Activated CD4-positive, CD25-positive, alpha-beta regulatory T cell (primary cell): ENCODE measurements at regions not wholly inside any gene's neighbourhood (a gene's known extent, or its start where the extent isn't known, plus 50 kb on each side); places are given as distances from the start of the nearest gene placed in this dataset.
"Not testable (repeated sequence)": the region's sequence is repeated elsewhere in the genome, so short reads cannot be mapped to it uniquely, and the experiment has no call there.

Experiments used
- DNase-seq, 4 experiments: peaks; one replicate each; lab custom pipeline; 2025; lab: John Stamatoyannopoulos, UW

- DNase-seq: no peak
These were observed 327.1 kb upstream of the CDH2 start for GRCh38 chr18:28504066-28504465.

DNA sequence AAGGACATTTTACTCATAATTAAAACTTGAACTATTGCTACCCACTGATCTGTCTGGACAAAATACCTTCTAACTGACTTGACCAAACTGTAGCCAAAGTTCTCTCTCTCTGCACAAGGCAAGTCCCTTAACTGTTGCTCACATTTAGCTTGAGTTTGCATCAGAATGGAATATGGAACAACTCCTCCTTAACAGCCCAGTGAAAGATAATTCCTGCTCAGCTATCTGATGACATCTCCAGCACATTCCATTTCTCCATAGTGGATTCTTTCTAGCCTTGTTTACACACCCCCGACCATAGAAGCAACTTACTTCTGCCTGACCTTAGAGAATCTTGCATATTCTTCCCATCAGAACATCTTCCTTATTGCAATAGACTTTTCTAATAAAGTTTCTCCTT is 317.2 kb upstream of the CDH2 start:
- DNase-seq: no peak

- DNase-seq: no peak
These were observed 309.0 kb upstream of the CDH2 start for GRCh38 chr18:28485918-28486317.

- DNase-seq: no peak
These were observed 308.4 kb upstream of the CDH2 start for GRCh38 chr18:28485210-28485801.

- no peak for DNase-seq
These were observed 301.6 kb upstream of the CDH2 start for GRCh38 chr18:28478531-28478930.

DNA sequence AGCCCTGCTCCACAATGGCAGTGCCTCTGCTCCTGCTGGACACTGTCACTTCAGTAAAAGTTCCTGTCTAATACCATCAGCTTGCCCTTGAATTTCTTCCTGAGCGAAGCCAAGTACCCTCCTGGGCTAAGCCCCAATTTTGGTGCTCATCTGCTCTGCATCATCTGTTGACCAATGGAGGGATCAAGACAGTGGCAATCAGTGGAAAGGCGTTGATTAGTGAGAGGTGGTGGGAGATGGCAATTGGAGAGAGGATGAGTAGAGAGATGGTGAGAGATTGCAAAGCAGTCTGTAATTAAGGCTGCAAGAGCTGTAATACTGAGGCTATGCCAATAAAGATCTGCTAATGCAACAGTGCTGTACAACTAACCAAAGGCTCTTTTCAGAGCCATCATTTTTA is 299.4 kb upstream of the CDH2 start:
- DNase-seq: no peak

GRCh38 chr18:28469946-28470345 is 293.0 kb upstream of the CDH2 start:
- no peak for DNase-seq

- no peak for DNase-seq
These were observed 292.0 kb upstream of the CDH2 start for GRCh38 chr18:28468901-28469300.

DNA sequence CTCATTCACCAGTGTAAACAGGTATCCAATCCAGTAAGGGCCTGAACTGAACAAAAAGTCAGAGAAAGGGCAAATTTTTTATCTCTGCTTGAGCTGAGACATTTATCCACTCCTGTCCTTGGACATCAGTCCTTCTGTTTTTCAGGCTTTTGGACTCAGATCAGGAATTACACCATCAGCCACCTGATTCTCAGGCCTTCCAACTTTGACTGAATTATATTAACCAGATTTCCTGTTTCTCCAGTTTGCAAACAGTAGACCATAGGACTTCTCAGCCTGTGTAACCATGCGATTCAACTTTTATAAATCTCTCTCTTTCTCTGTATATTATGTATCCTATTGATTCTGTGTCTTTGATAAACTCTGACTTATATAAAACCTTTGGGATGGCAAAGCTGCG is 289.3 kb upstream of the CDH2 start:
- no peak for DNase-seq

DNA sequence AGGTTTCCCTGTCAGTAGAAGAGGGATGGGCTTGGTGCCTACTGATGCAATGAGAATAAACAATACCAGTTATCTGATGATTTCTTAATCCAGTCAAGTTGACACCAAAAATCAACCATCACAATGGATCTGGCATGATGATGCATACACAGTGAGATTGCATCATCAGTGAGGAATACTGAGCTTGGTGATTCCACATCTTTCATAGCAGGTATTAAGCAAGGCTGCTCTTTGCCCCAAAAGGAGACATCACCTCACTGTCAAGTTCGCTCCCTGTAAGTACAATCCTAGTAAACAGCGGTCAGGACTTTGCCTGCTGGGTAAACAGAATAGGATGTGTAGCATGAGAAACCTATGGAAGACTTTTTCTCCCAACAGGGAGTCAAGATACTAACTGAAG is 282.7 kb upstream of the CDH2 start:
- DNase-seq: no peak

DNA sequence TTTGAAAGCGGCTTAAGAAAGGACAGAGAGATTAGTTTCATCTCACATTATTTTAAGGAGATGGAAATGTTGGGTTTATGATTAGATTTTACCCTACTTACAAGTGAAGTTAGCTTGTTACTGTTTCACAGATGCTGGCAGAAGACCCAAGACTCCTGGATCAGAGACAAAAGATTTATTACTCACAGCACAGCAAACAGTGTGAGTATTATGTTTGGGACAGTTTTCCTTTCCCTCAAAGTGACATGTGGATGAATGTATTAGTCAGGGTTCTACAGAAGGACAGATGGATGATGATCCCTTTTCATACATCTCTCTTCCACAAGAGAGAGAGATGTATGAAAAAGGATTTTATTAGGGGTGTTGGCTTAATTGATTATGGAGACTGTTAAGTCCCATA is 281.8 kb upstream of the CDH2 start:
- no peak for DNase-seq

DNA sequence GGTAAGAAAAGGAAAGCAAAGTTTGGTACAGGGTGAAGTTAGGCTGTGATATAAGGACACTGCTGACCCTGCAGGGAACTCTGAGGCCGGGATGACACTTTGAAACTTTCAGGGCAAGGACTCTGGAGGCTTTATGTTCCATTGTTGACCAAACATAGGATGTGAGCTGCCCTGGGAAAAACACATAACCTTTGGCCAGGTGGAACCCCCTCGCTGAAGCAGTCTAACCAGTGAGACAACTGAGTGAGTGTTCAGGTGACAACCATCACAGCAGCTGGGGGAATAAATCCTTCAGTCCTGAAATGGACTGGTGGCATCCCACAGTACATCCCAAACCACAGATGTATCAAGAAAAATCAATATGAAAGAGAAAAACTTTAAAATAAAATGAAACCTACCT is 280.9 kb upstream of the CDH2 start:
- no peak for DNase-seq

DNA sequence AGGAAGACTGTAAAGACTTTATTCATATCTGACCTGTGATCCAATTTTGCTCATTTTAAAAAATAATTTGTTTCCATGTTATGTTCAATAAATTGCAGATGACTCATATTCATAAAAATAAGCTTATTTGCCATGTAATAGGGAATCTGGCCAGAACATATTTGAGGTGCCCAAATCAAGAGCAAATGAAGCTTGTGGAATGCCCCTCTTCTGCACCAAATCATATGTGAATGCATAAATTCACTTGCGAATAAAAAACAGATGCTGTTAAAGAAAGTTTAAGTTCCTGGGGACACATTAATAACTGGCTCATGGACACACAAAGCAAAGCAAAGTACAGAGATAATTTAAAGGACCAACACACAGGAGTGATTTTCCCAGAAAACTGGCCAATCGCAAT is 279.0 kb upstream of the CDH2 start:
- no peak for DNase-seq

DNA sequence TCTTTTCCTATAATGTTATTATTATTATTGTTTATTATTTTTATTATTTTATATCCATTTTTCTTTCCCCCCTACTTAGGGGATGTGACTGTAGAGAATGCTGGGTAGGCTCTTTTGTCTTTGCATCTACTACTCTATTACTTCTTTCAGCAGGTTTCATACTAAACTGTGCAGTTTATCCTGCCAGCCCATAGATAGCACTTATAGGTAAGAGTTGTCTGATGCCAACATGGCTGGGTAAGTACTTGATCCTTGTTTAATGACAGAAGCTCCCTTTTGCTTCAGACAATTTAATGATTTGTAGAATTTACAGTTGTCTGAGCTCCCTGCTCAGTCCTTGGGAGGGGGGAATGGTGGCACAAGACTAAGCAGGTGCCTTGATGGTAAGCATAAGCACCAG is 262.9 kb upstream of the CDH2 start:
- no peak for DNase-seq

DNA sequence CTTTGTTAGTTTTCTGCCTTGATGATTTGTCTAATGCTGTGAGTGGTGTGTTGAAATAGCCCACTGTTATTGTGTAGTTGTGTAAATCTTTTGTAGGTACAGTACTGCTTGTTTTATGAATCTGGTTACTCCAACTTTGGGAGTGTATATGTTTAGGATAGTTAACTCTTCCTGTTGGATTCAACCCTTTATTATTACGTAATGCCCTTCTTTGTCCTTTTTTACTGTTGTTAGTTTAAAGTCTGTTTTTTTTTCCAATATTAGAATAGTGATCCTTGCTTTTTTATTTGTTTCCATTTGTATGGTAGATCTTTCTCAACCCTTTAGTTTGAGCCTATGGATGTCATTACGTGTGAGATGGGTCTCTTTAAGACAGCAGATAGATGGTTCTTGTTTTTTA is 261.5 kb upstream of the CDH2 start:
- DNase-seq: no peak

- no peak for DNase-seq
These were observed 255.4 kb upstream of the CDH2 start for GRCh38 chr18:28432339-28432738.

GRCh38 chr18:28425886-28426285 is 249.0 kb upstream of the CDH2 start:
- DNase-seq: no peak

- DNase-seq: no peak
These were observed 245.6 kb upstream of the CDH2 start for GRCh38 chr18:28422577-28422976.

- DNase-seq: not testable (repeated sequence)
These were observed 245.0 kb upstream of the CDH2 start for GRCh38 chr18:28421950-28422349.

DNA sequence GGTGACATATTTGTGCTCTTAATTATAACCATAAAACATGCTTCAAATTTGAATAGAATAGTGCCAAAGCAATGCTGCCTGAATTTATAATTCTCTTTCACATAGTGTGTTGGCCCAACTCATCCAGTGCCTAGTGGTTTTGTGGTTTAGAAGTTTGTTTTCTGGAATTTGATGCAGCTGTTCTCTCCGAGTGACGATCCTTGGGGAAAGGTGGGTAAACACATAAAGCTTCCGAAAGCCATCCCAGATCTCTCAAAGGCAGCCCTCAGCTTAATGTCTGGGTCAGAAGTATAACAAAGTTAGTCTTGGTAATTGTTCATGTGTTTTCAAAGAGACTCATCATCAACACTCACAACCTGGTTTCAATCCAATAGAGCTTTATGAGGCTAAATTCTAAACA is 235.6 kb upstream of the CDH2 start:
- DNase-seq: no peak

- no peak for DNase-seq
These were observed 234.9 kb upstream of the CDH2 start for GRCh38 chr18:28411806-28412205.

DNA sequence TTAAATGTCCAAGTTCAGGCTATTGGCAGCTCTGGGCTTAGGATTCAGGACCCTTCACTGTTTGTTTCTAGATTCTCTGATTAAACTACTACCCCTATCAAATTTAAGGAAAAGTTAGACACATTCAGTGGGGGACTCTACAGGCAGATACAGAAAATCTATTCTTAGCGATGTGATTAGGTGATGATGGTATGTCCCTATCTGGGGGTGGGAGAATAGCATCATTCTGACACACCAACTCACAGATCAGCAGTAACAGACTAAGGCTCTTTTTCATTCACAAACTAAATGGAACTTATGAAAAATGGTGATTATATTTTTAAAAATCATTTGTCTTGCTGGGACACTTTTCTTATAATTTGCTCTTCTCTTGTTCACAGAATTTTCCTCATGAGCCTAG is 232.9 kb upstream of the CDH2 start:
- no peak for DNase-seq

DNA sequence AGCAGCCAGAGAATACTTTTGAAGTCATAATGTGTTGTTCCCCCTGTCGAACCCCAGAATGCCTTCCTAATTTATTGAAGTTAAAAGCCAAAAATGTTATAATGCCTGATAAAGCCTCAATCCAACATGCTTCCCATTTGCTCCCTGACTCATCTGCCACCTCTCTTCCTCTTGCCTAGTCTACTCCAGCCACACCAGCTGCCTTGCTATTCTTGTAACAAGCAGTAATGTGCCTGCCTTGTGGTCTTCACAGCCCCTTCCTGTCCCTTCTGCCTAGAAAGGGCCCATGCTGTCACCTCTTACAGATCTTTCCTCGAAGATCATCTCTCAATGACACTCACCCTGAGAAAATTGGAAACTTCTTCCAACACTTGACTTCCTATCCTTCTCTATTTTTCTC is 231.6 kb upstream of the CDH2 start:
- no peak for DNase-seq

DNA sequence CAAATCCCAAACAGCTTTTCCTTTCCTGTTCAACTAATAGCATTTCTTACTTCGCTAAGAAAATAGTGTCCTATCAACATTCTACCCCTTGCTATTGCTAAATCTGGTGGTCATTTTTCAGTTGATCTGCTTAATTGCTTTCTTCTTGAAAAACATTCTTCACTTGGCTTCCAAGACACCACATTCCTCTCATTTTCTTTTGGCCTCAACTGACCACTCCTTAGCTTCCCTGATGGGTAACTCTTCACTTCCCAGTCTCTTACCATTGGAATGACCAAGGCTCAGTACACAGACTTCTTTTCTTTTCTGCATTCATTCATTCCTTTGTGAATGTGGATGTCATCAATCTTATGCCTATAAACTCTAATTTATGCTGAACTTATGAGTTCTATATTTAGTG is 230.8 kb upstream of the CDH2 start:
- no peak for DNase-seq

DNA sequence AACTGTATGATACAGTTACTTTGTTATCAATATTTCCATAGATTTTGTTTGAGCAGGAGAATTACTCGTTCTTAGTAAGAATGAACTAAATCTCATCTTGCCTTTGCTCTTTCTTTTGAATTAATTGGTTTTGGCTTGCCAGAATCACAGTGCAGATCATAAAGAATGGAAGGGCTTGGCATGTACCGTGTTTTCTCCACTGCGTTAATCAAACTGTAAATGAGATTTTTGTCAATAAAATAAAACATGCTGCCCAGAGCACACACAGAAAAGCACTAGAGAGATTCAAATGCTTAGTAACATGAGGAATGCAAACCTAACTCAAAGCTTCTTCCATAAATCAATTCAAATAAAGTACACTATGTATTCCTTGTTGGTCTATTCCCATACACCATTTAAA is 229.6 kb upstream of the CDH2 start:
- no peak for DNase-seq
